ENCODE measurements at regions not wholly inside any gene's neighbourhood (a gene's known extent, or its start where the extent isn't known, plus 50 kb on each side); places are given as distances from the start of the nearest gene placed in this dataset.

DNA sequence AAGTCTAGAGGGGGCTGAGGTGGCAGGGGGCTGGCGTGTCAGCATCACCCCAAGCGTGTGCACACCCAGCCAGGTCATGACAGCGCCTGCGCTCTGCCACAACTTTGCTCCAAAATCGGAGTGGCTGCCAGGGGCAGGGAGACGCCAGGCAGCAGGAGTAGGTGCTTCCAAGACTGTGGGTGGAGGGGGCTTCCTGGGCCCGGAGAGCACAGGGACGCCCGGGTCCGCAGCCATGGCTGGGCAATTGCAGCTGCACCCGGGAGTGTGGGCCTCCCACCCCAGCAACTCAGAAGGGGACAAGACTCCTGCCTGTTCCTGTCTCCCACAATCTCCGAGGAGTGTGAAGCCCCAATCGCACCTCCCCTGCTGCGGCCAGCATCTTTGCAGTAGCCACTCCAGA is 53.1 kb upstream of the CYYR1 start:
- Histone ChIP-seq H3K27me3 (no peaks in the 10 kb centered on the region), H3K4me3 (replicated peaks in 1 of 3) (no peak overlapping the region), H3K27ac (no peak overlapping the region), H3K36me3 (no peaks in the 10 kb centered on the region), H3K4me1 (no peaks in the 10 kb centered on the region), H3K9me3 (no peaks in the 10 kb centered on the region)
- TF ChIP-seq, protein P1, sequence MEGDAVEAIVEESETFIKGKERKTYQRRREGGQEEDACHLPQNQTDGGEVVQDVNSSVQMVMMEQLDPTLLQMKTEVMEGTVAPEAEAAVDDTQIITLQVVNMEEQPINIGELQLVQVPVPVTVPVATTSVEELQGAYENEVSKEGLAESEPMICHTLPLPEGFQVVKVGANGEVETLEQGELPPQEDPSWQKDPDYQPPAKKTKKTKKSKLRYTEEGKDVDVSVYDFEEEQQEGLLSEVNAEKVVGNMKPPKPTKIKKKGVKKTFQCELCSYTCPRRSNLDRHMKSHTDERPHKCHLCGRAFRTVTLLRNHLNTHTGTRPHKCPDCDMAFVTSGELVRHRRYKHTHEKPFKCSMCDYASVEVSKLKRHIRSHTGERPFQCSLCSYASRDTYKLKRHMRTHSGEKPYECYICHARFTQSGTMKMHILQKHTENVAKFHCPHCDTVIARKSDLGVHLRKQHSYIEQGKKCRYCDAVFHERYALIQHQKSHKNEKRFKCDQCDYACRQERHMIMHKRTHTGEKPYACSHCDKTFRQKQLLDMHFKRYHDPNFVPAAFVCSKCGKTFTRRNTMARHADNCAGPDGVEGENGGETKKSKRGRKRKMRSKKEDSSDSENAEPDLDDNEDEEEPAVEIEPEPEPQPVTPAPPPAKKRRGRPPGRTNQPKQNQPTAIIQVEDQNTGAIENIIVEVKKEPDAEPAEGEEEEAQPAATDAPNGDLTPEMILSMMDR (IDR thresholded peaks at IDR 0.05) = no peak
- TF ChIP-seq POLR2A (IDR thresholded peaks at IDR 0.05) = no peak
- intact Hi-C loops (cut with DNase I) = no loop called here
- WGBS, 2 donors = 89 to 100% methylated on average over 5 to 14 of the region's 14 CpGs
- no peak for DNase-seq

DNA sequence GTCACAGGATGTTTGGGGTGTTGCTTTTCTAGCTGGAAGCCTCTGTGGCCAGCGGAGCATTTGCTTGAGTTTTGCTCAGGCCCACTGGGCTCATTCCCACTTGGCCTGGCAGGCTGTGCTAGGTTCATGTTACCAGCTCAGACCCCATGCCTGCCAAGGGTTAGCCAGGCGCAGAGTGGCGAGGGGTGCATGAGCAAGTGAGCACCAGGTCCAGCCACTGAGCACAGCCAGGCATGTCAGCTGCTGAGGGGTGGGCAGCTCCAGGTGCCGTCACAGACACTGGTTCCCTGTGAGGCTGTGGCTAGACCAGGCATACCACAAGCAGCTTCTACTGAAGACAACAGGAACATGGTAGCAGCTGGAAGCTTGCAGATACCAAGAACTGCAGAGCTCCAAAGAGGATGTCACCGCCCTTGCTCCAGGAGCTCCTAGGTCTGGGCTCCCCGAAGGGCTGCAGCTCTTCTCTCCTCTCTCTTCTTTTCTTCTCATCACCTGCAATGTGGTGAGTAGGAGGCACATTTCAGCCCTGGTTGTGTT is 52.0 kb upstream of the CYYR1 start:
- TF ChIP-seq, protein P1 (IDR thresholded peaks at IDR 0.05) = no peak
- TF ChIP-seq POLR2A (IDR thresholded peaks at IDR 0.05) = no peak
- H3K27ac ChIP-seq = no peak overlapping the region
- intact Hi-C loops (cut with DNase I) = no loop called here
- H3K9me3 ChIP-seq = no peaks in the 10 kb centered on the region
- DNase-seq = no peak
- H3K36me3 ChIP-seq = no peaks in the 10 kb centered on the region
- 65 to 73% methylated on average over 3 to 6 of the region's 6 CpGs for WGBS, 2 donors
- no peak overlapping the region for H3K4me3 ChIP-seq (replicated peaks in 1 of 3)
- H3K27me3 ChIP-seq = no peaks in the 10 kb centered on the region
- no peaks in the 10 kb centered on the region for H3K4me1 ChIP-seq

Data from thyroid gland (tissue), 4 donors.